HG03571 (cell line): ENCODE measurements at regions not wholly inside any gene's neighbourhood (a gene's known extent, or its start where the extent isn't known, plus 50 kb on each side); places are given as distances from the start of the nearest gene placed in this dataset.
"Not testable (repeated sequence)": the region's sequence is repeated elsewhere in the genome, so short reads cannot be mapped to it uniquely, and the experiment has no call there.

Experiments
- ATAC-seq: cut with Tn5 transposase; IDR thresholded peaks from one replicate; pipeline ENCODE4 v1.9.1; 2021; ENCODE audit not compliant: unreplicated experiment

DNA sequence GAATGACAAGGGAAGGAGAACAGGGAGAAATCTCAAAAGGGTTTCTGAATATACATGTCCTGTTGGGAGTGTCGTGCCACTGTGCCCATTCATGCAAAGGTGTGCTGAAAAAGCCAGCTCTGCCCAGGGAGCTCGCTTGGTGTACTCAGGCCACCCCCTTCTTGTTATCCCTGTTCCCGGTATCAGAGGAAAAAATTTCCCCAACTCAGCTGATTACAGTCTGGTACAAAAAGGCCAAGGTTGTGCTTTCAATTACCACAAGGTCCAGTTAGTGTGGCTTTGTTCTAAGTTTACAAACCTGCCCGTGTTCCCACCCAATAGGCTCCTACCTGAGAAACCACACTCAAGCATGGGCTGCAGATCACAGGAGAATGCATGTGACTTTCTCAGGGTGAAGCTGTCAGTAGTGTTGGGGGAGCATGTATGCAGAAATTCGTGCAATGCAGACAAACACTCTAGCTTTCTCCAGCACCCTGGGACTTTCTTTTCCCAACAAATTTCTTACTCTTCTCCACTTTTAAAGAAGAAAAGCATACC, 648.5 kb downstream of the NR2F2 start:
- no peak for ATAC-seq

DNA sequence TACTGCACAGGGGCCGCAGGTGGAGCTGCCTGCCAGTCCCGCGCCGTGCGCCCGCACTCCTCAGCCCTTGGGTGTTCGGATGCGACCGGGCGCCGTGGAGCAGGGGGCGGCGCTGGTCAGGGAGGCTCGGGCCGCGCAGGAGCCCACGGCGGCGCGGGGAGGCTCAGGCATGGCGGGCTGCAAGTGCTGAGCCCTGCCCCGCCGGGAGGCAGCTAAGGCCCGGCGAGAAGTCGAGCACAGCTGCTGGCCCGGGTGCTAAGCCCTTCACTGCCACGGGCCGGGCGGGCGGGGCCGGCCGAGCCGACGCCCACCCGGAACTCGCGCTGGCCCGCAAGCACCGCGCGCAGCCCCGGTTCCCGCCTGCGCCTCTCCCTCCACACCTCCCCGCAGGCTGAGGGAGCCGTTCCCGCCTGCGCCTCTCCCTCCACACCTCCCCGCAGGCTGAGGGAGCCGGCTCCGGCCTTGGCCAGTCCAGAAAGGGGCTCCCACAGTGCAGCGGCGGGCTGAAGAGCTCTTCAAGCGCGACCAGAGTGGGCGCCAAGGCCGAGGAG, 653.7 kb downstream of the NR2F2 start:
- ATAC-seq: not testable (repeated sequence)

DNA sequence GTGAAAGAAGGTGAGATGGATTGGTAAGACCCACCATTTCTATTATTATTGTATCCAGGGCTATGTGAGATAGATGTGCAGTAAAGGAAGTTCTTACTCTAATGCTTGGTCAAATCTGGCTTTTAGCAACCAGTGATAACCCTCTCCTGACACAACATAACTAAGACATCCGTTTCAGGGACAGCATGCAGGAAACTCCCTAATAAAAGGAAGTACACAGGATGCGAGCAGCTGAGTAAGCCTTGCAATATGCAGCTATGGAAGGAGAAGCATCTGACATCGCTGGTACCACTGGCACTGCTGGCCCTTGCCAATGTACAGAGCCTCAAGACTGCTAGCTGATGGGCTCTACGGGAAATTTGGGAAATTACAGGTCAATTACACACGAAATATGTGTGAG, 662.3 kb downstream of the NR2F2 start:
- ATAC-seq: no peak

DNA sequence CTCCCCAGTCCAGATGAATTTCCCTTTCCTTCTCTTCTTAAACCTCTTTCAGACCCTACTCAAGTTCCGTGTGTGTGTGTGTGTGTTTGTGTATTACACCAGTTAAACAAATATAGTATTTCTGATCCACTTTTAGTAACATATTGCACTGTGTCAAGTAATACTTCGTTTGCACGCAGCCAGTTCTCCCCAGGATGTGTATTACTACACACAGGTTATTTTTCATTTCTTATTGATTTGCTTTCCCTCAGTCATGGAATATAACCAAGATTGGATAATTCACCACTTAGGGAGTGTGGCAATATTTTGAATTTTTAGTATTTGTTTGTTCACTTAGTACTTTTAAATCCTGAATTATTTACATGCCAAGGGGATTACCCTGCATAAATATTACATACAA, 667.0 kb downstream of the NR2F2 start:
- ATAC-seq: no peak

- ATAC-seq: no peak
These were observed 678.5 kb downstream of the NR2F2 start for GRCh38 chr15:97009031-97009431.

- ATAC-seq: no peak
These were observed 682.5 kb downstream of the NR2F2 start for GRCh38 chr15:97012986-97013385.

- ATAC-seq: no peak
These were observed 683.0 kb downstream of the NR2F2 start for GRCh38 chr15:97013491-97013890.

- ATAC-seq: no peak
These were observed 683.5 kb downstream of the NR2F2 start for GRCh38 chr15:97014001-97014400.

- ATAC-seq: no peak
These were observed 693.0 kb downstream of the NR2F2 start for GRCh38 chr15:97023488-97023844.

GRCh38 chr15:97026781-97027180, 696.3 kb downstream of the NR2F2 start:
- ATAC-seq: no peak

DNA sequence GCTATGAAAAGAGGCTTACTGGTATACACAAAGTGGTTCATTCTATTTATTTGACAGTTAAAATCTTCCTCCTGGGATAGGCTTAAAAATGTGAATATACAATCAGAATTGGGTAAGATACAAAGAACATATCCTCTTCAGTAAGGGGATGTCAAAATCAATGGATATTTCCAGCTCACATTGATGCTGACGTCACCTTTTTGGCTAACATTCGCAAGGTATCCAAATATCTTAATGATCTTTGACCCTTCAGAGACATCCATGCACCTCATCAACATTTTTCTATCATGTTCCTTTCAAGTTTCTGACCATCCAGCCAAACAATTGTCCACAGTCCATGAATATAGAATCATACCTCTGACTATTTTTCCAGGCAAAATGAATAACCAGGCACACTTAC, 697.3 kb downstream of the NR2F2 start:
- ATAC-seq: no peak

DNA sequence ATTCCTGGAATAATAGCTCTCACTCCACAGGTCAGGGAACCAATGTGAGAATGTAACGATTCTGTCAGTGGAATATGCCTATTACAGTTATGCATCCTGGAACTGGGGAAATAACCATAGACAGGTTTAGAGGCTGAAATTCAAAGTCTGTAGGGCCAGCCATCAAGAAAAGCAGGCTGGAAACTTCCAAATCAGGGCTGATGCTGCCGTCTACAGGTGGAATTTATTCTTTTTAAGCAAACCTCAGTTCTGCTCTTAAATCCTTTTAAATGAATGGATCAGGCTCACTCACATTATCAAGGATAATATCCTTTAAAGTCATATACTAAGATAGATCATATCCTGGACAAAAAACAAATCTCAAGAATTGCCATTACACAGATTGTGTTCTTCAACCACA, 699.8 kb downstream of the NR2F2 start:
- no peak for ATAC-seq

GRCh38 chr15:97036301-97036700, 705.8 kb downstream of the NR2F2 start:
- ATAC-seq: no peak

- no peak for ATAC-seq
These were observed 706.6 kb downstream of the NR2F2 start for GRCh38 chr15:97037080-97037479.

GRCh38 chr15:97045666-97046421, 715.3 kb downstream of the NR2F2 start:
- no peak for ATAC-seq

- no peak for ATAC-seq
These were observed 722.0 kb downstream of the NR2F2 start for GRCh38 chr15:97052513-97052912.

DNA sequence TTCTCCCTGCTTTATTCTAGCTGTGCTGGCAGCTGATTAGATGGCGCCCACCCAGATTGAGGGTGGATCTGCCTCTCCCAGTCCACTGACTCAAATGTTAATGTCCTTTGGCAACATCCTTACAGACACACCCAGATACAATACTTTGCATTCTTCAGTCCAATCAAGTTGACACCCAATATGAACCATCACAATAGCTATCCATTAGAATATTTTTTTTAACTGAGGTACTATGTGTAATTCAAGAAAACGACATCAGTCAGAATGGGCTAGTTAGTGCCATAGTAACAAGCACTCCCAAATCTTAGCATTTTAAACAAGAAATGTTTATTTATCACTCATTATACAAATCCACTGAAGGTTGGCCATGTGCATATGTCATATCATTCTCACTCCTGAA, 723.1 kb downstream of the NR2F2 start:
- ATAC-seq: no peak

- no peak for ATAC-seq
These were observed 727.0 kb downstream of the NR2F2 start for GRCh38 chr15:97057503-97057902.

- ATAC-seq: no peak
These were observed 728.8 kb downstream of the NR2F2 start for GRCh38 chr15:97059281-97059680.

- no peak for ATAC-seq
These were observed 730.9 kb downstream of the NR2F2 start for GRCh38 chr15:97061392-97061791.

DNA sequence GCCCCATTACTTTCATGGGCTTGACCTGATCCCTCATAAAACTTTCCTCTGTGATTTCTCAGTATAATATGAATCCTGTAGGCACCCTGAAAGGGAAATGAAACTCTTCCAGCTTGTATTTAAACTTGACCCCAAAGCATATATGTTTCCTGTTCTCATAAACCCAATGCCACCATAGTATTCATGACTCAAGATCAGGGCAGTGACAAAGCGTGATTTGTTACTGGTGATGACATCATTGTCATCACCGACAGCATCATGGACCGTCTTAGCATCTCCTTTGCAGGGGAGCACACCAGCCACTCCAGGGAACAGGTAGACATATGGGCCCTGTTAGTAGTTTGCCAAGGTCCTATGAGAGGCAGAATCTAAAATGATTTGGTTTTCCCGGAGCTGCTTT, 741.2 kb downstream of the NR2F2 start:
- no peak for ATAC-seq

DNA sequence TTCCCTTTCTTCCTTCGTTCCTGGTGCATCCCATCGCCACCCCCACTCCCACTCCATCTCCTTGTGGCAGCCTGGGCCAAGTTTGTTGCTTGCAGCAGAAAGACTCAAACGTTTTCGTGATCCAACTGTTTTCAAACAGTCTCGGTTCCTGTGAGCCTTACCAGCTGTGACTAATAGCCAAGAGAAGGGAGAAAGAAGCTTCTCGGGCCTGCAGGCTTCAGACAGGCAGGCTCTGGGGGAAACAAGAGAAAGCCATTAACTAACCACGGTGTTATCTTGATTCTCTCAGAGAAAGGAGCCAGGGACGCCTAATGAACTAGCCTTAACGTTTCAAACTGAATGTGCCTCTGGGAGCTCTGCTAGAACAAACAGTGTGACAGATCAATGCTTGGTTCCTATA, 742.0 kb downstream of the NR2F2 start:
- no peak for ATAC-seq

GRCh38 chr15:97076011-97076410, 745.5 kb downstream of the NR2F2 start:
- ATAC-seq: no peak
